Stimulated activated CD4-positive, alpha-beta T cell treated with anti-CD3 and anti-CD28 coated beads, Interleukin-4, amount 100 ng/mL, for 48 hours (primary cell): ENCODE measurements at regions not wholly inside any gene's neighbourhood (a gene's known extent, or its start where the extent isn't known, plus 50 kb on each side); places are given as distances from the start of the nearest gene placed in this dataset.
A peak's percentile ranks its signal among the peaks of the same experiment; 100 is the strongest.
"Not testable (repeated sequence)": the region's sequence is repeated elsewhere in the genome, so short reads cannot be mapped to it uniquely, and the experiment has no call there.

ENCODE experiments used
- DNase-seq, 2 donors: peaks; one replicate each; pipeline ENCODE4 v3.0.0-alpha.2; 2020; ENCODE audit warnings: low read depth in 2 of 2

DNA sequence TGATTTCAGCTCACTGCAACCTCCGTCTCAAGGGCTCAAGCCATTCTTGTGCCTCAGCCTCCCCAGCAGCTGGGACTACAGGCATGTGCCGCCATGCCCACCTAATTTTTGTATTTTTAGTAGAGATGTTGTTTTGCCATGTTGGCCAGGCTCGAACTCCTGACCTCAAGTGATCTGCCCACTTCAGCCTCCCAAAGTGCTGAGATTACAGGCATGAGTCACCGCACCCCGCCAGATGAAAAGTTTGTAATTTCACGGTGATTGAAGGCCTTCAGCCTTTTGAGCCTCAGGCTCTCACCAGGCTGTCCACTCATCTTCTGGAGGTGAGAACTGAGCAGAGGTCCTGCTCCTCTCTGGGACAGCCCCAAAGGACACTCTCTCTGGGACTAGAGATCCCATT lies 103.2 kb downstream of the HIF1AN start:
- not testable (repeated sequence) for DNase-seq

DNA sequence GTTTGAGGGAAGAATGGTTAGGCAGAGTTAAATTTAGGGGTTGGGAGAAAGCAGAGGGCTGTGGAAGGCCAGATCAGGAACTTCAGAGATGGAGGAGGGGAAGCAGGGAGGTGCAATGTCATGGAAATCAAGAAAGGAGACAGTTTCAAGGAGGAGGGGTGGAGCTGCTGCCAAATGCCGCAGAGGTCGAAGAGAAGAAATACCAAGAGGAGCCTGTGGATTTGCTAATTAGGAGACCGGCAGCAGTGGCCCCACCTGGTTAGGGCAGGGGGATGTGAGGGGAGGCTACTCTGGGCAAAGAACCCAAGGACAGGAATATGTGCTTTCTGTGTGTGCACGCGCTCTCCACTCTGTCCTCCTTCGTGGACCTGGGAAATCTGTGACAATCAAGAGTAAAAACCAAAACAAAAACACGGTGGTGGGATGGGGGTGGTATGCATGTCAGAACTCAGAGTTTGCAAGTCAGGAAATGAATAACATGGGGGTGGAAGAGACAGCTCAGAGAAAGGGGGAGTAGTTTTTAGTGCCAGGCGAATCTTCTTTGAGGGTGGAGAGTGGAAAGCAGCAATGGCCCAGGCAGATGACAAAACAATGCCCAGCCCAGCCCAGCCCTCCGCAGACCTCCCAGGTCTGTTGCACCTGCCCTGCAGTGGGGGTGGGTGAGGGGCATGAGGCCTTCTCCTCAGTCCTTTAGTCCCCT lies 102.9 kb upstream of the PAX2 start:
- no peak for DNase-seq

DNA sequence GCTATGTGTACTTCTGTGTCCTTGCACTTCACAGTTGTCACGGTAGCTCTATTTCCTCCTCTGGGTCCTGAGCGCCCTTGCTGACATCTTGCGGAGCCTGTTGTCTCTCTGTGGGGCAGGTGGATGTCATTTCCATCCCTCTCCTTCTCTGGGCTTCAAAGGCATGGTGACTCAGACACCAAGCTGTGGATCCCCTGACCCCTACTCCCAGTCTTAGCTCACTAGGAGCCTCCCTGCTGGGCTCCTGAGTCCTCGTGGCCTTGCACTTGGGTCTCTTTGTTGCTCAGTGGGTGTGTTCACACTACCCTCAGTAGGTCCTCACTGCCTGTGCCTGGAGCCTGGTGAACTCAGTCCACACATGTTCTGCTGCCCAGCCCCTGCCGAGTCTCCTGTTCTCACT lies 100.3 kb upstream of the PAX2 start:
- no peak for DNase-seq

DNA sequence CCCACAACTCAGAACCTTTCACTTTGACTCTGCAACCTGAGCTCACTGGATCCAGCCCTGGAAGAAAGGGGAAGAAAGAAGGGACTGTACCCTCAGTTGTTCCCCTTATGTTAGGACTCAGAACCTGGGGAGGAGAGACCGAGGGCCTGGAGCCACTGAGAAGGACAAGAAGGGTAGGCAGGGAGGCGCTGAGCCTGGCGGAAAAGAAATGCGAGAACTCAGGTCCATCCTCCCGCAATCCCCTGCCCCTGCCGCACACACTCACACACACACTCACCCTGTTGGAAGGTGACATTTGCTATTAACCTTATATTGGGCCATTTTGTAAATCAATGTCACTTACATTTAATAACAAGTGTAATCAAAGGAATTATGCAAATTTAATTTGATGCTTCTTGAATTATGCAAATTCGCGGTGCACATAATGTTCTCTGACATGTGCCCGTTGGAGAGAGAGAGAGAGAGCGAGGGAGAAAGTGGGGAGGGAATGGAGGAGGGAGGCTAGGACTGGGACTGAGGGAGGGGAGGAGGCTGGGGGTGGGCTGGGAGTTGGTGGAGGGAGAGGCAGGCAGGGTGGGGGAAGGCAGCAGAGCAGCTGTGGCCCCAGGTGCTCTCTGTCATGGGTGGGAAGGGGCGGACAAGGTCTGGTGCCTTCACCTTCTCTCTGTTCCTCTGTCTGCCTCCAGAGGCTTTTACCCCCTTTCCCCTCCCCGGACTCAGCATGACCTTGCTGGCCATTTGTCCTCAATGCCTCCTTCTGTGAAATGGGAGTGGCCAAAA lies 99.6 kb upstream of the PAX2 start:
- no peak for DNase-seq

DNA sequence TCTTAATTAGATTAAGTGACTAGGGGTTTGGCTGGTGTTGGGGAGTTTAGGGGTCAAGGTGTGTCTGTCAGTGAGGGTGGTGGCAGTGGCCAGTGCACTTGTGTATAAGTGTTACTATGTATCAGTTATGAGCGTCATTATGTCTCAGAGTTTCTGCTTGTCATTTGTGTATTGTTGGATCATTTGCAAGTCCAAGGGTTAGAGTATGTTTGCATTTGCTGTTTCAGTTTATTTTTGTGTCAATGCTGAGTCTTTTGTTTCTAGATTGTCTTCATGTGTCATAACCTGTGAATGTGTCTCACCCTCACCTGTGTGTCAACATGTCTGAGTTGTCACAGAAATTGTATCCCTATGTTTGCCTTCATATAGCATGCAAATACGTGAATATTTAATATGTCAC lies 97.5 kb upstream of the PAX2 start:
- no peak for DNase-seq

DNA sequence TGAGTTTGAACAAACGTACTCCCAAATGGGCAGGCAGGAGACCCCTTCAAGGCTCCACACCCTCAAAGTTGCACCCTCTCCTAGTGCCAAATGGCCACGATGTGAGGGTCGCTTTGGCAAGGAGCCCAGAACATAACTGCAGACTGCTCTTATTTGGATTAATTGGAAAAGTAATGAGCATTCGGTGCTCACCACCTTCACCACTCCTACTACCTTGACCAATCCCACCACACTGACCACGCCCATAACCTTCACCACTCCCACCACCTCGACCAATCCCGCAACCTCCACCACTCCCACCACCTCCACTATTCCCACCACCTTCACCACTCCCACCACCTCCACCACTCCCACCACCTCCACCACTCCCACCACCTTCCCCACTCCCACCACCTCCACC lies 94.7 kb upstream of the PAX2 start:
- no peak for DNase-seq

DNA sequence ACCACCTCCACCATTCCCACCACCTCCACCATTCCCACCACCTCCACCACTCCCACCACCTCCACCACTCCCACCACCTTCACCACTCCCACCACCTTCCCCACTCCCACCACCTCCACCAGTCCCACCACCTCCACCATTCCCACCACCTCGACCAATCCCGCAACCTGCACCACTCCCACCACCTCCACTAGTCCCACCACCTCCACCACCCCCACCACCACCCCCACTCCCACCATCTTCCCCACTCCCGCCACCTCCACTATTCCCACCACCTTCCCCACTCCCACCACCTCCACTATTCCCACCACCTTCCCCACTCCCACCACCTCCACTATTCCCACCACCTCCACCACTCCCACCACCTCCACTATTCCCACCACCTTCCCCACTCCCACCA lies 94.3 kb upstream of the PAX2 start:
- DNase-seq = not testable (repeated sequence)

DNA sequence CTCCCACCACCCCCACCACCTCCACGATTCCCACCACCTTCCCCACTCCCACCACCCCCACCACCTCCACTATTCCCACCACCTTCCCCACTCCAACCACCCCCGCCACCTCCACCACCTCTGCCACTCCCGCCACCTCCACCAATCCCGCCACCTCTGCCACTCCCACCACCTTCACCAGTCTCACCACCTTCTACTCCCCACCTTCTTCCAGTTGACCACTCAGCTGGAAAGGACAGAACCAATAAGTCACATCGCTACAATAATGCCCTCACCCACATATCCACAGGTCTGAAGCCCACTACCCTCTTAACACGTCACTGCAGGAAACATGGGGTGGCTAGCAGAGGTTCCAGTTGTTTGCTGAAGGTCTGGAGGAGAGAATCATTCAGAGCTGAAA lies 93.5 kb upstream of the PAX2 start:
- no peak for DNase-seq

DNA sequence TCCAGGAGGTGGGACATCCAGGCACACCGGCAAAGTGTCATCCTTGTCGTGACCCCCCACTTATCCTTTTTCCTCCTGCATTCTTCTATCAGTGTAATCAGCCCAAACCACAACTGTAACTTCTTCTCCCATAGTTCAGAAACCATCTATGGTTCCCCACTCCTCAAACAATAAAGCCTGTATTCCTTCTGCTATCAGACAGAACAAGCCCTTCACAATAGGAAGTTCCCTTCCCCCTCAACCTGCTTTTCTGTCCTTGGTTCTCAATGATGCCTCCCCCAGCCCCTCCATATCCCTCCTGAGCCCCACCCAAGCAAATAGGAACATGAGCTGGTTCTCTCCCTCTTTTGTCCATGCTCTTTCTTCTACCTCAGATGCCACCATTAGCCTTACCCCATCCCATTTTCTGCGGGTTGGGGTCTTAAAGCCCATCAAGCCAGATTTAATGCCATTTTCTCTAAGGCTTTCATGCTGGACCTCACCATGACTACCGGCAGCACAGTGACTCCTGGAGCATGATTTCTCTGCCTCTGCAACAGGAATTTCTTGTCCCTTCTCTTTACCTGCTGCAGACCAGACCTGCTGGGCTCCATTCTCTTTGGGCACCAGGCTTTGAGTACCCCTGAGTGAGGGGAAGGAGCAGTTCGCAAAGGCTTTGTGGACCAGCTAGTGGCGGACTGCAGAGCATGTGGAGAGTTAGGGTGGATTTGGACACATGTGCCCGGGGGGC lies 92.8 kb upstream of the PAX2 start:
- no peak for DNase-seq

DNA sequence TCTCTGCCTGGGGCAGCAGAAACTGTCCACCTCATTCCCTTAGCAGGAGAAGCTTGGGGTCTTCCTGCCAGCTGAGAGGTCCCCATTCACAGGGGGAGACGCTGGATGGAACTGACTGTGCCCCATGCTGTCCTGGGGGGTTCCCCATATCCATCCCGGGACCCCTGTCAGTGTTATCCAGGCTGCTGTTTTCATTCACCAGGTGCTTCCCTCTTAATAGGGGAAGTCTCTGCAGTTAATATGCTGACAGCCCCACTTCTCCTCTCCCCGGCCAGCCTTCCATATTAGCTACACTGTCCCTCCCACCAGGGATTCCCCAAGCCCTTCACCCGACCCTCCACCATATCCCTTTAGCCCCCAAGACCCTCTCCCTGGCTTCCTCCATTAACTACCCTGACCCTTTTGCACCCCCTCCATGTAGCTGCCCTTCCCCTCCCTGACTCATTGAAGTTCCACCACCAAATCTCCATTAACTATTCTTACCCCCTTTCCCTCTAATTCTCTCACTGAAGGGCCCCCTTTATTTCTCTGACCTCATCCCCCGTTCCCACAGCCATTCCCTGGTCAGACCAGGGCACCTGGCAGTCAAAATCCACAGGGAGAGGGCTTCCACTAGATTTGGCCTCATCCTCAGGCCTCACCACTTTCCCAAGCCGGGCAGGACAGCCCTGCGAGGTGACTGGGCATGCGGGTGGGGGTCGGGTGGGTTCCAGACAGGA lies 92.0 kb upstream of the PAX2 start:
- no peak for DNase-seq

DNA sequence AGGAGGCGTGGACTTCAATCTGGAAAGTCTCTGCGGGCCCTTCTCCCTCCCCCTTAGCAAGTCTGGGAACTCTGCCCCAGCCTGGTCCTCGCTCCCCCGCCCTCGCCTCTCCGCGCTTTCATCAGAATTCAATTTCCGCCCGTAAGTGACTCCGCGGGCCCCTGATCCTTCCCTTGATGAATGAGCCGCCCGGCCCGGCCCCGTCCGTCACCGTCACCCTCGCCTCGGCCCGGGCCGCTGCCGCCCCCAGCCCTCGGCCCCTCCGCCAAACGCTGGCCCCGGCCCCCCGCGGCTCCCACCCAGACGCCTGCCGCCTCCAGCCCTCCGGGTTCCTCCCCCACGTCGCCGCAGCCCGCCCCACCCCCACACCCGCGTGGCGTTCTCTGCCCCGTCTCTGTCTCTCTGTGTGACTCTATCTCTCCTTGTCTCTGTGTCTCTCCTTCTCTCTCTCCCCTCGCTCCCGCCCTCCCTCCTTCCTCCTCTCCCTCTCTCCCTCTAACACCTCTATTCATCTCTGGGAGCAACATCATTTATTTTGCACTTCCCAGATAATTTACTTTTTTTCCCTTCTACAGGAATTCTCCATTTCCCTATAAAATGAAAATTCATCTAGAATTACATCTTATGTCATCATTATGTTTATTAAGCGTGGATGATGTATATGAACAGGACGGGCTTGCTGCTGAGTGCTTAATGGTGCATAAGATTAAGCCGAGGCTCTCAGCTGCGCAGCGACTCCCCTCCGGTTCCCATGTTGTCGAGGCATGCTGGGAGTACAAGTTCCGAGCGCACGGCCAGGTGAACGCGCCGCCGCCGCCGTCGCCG lies 91.2 kb upstream of the PAX2 start:
- peak in 1 of 2 donors; percentile 20 for DNase-seq

DNA sequence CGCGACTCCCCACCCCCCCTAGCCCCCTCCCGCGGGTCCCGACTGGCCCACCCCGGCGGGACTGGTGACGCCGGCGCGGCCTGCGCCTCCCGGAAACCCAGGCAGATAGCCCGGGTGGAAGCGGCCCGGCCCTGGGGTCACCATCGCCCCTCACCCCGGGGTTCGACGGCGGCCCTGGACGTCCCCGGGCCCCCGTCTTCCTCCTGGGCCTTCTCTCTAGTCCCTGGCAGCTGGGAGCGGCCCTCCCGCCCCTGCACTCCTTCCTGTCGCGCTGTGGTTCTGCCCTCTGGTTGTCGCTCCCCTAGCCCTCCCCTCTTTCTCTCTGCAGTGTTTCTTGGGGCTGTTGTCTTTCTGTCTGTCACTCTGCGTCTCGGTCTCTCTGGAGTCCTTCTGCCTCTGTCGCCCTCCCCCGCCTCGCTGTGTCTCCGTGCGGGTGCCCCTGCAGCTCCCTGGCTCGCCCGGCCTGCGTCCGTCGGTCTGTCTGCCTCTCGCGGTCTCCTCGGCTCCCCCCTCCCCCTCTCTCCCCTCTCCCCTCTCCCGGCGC lies 90.5 kb upstream of the PAX2 start:
- DNase-seq = no peak

DNA sequence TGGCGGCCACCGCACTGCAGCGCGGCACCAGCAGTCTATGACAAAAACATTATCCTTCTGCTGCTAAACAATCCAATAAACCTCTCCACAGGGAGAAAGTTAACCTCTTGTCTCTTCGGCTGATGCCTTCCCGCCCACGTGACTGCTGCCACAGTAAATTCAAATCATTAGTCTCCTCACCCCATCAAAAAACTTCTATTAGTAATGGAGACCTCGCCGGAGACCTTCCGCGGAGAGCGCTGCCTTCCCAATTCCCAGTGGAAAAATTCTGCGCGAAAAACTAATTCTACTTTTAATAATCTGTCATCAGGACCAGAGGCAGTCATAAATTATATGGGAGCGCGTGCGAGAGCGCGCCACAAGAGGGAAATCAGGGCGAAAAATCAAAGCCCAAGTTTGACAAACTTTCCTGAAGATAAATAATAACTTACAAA lies 90.0 kb upstream of the PAX2 start:
- no peak for DNase-seq

DNA sequence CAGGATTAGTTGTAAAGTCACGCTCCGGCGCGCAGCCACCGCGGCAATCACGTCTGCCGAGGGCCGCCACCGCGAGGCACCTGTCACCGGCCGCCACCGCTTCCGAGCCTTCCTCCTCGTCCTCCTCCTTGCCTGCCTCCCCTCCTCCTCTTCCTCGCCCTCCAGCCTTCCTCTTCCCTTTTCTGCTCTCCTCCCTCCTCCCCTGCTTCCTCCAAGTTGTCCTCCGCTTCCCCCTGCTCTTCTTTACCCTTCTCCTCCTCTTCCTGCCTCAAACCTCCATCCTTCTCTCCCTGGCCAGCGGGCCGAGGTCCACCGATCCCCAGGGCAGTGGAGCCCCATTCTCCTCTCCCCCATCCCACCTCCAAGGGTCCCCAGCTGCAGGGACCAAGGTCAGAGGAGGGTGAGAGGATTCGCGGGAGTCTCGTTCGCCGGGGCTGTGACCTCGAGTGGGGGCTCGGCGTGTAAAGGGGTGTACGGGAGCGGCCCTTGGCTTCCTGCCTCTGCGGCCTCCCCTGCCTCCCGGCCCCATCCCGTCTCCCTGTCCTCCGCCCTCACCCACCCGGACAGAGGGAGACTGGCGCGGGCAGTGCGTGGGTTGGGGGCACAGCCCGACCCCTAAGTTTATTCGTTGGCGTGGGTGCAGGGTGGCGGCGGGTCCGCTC lies 89.5 kb upstream of the PAX2 start:
- peak in 1 of 2 donors; percentile 21 for DNase-seq

DNA sequence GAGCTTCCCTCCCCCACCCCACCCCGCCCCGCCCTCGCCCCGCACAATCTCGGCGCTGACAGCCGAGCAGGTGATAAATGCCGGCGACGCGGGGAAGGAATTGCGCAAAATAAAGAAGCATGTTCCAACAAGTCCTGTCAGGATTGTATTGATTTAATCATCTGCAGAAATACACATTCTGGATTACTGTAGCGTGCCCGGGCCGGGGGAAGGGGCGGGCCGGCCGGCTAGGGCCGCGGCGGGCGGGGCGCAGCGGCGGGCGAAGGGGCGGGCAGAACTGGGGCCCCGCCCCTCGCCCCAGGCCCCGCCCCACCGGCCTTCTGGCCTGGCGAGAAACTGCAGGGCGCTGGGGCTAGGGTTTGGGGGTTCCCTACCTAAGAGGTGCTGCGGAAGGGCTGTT lies 88.9 kb upstream of the PAX2 start:
- no peak for DNase-seq

DNA sequence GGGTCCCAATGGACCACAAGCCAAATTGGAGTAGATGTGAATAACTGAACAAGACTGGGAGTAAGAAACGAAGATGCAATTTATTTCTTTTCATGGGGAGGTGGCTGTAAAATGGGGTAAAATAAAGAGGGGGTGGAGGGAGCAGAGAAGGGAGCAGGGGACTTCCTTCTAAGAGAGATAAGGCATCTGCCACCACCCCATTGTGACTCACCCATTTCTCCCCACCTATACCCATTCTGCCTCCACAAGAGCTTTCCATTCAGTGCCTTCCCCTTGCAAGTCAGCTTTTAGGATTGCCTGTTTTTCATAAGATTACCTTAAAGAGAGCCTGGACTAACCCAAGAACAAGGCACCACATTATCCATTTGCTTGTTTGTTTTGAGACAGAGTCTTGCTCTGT lies 87.1 kb upstream of the PAX2 start:
- no peak for DNase-seq

DNA sequence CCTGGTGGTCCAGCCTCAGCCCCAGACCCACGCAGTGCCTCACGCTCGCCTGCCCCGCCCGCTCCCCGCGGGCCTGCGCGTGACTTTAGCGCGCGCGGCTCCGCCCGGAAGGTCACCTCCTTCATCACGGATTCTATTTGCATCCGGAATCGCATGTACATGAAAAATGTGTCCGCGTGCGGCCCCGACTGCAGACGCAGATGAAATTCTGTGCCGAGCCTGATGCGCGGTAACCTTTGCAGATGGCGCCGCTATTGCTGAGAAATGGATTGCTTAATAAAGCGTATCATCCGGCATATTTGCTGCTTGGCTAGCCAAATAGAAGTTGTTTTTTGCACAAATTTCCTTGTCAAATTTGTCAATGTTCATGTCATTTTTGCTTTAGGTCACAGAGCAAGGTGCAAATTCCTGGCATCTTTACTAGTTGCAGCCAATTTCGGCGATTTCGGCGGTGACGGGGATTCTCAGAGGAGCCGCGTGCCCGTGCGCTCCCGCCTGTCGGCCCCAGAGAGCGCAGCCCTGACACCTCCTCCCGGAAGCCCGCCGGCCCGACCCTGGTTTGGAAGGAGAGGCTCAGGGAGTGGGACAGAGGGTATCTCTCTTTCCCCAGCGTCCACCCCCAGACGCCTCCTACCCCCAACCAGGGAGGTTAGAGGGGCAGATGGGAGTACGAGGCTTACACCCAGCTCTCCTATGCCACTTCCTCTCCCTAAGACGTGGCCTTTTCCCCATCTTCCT lies 85.9 kb upstream of the PAX2 start:
- DNase-seq = no peak

DNA sequence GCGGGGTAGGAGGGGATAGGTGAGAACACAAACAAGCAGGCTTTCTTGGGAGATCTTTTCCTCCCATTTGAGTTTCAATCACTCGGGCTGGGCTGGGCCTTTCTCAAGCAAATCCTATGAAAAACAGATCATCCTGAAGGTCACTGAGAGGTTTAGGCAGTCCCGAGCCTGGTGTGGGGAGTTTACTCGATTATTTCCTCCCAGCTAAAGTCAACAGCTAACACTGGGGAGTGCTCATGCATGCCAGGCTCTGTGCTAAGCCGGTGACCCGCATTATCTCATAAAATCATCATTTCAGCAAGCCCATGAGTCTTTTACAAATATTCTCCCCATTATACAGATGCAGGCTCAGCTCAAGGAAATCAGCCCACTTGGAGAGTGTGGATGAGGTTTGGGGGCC lies 85.0 kb upstream of the PAX2 start:
- no peak for DNase-seq

DNA sequence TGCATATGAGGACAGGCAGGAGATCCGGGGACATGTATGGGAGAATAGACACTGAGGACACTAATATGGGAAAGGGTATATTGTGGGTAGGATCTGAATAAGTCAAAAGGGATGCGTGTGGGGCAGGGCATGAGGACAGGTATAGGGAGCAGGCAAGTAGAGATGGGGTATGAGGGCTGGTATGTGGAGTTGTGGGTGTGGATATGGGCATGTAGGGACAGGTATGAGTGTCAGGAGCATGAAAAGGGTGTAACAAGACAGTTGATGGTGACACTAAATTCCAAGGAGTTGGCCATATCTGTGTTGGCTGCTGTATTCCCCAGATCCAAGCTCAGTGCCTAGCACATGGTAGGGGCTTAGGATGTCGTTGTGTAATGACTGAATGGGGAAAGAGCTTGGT lies 84.4 kb upstream of the PAX2 start:
- DNase-seq = no peak

DNA sequence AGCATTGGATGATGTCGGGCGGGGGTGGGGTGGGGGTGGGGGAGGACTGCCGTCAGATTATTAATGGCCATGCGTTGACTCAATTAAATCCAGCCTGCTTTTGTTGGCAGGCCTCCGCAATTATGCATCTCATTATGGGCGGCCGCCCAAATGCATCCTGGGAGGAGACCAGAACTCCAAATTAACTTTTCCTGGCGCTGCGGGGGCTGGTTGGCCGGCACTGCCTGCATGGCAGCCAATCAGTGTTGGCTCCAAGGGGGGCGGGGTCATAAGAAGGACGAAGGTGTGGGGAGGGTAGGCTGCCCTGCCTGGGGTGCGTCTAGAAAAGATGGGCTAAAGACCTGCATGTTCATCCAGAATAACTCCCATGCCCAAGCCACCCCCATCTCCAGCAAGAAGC lies 83.9 kb upstream of the PAX2 start:
- no peak for DNase-seq
